Adrenal gland (tissue), 5 donors: ENCODE measurements at regions not wholly inside any gene's neighbourhood (a gene's known extent, or its start where the extent isn't known, plus 50 kb on each side); places are given as distances from the start of the nearest gene placed in this dataset.

Experiments used
- CTCF ChIP-seq, 6 experiments: fragments of 450-650 bp in 4 of 6; fragments of 200-600 bp in 2 of 6; sonication (generic) in 1 of 6; IDR thresholded peaks; 1 replicate in 5 of 6; 2 replicates in 1 of 6; pipeline versions ENCODE4 v1.5.1 to v1.8.0; 2016 to 2021; ENCODE audit warnings: antibody characterized with exemption in 6 of 6, mild to moderate bottlenecking in 2 of 6, moderate library complexity in 1 of 6
- POLR2A ChIP-seq, 2 donors: fragments of 450-650 bp; IDR thresholded peaks; one replicate each; pipeline ENCODE4 v1.6.1; 2017; ENCODE audit warnings: antibody characterized with exemption in 2 of 2, mild to moderate bottlenecking in 2 of 2, moderate library complexity in 1 of 2
- donor health status: DM: no; HTN: no; CAD: no.

- TF ChIP-seq CTCF (IDR thresholded peaks at IDR 0.05) (no peak), POLR2A (IDR thresholded peaks at IDR 0.05) (no peak)
Observed at GRCh38 chrX:97751016-97751415, 867.3 kb downstream of the RPA4 start.
